ENCODE measurements at regions not wholly inside any gene's neighbourhood (a gene's known extent, or its start where the extent isn't known, plus 50 kb on each side); places are given as distances from the start of the nearest gene placed in this dataset.

DNA sequence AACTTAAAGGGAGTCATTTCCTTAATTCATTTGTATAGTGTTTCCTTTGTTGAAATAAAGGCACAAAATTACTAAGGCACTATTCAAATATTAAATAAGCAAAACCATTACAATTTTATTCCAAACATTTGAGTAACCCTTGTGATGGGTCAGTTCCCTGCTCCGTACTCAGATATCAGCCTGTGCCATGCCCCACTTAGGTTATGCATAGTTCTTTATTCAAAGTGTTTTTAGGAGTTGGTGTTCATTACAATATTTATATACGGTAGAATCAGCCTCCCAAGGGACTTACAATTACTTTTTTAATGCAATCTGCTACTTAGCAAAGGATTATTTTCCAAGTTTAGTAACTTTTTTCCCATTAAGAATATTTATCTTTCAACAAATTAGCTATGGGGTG lies 119.3 kb upstream of the SEMA3D start:
- WGBS, 2 experiments (ENCODE audit: insufficient coverage in 1 of 2, insufficient read length in 1 of 2) = 67% methylated on average over 2 of the region's 2 CpGs; no CpG with 5 or more reads in 1 of the 2 experiments
- H3K4me1 ChIP-seq (ENCODE audit: control insufficient read depth, insufficient read depth, low read length) = no peaks in the 10 kb centered on the region
- no peak for DNase-seq
- no peaks in the 10 kb centered on the region for H3K27me3 Mint-ChIP-seq (ENCODE audit: insufficient read depth)
- TF ChIP-seq, protein P1, sequence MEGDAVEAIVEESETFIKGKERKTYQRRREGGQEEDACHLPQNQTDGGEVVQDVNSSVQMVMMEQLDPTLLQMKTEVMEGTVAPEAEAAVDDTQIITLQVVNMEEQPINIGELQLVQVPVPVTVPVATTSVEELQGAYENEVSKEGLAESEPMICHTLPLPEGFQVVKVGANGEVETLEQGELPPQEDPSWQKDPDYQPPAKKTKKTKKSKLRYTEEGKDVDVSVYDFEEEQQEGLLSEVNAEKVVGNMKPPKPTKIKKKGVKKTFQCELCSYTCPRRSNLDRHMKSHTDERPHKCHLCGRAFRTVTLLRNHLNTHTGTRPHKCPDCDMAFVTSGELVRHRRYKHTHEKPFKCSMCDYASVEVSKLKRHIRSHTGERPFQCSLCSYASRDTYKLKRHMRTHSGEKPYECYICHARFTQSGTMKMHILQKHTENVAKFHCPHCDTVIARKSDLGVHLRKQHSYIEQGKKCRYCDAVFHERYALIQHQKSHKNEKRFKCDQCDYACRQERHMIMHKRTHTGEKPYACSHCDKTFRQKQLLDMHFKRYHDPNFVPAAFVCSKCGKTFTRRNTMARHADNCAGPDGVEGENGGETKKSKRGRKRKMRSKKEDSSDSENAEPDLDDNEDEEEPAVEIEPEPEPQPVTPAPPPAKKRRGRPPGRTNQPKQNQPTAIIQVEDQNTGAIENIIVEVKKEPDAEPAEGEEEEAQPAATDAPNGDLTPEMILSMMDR (conservative IDR thresholded peaks at IDR 0.05) = no peak
- H3K4me3 ChIP-seq (ENCODE audit: low read length) = no peak overlapping the region
- H3K27ac ChIP-seq (ENCODE audit: low read depth, low read length) = no peak overlapping the region
- H3K9me3 ChIP-seq (ENCODE audit: control insufficient read depth, low read length) = no peaks in the 10 kb centered on the region
- H3K27me3 ChIP-seq (ENCODE audit: control insufficient read depth, insufficient read depth, low read length, poor library complexity, severe bottlenecking) = no peaks in the 10 kb centered on the region
- no peak overlapping the region for H3K4me3 Mint-ChIP-seq
- H3K4me1 Mint-ChIP-seq = peaks cover 20% of the 10 kb centered on the region
- no peaks in the 10 kb centered on the region for H3K36me3 ChIP-seq (ENCODE audit: control insufficient read depth, insufficient read depth, low read length)
- no peak overlapping the region for H3K9ac ChIP-seq (ENCODE audit: extremely low read depth, low read length, poor library complexity, severe bottlenecking)
- no peak overlapping the region for H3K27ac Mint-ChIP-seq
- H3K9me3 Mint-ChIP-seq = no peaks in the 10 kb centered on the region
- no peaks in the 10 kb centered on the region for H3K36me3 Mint-ChIP-seq (ENCODE audit: low read depth)

DNA sequence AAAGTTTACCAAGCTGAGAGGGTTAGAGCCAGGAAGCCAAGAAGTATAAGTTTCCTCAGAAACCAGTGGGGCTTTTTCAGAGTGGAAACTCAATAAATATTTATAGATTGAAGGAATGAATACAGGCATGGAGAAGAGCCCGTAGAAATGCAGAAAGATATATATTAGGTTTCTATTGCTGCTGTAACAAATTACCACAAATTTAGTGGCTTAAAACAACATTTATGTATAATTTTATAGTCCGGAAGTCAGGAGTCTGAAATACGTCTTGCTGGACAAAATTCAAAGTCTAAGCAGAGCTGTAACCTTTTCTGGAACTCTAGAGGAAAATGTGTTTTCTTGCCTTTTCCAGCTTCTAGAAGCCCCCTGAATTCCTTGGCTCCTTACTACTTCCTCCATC lies 107.3 kb upstream of the SEMA3D start:
- Mint-ChIP-seq H3K4me1 (no peaks in the 10 kb centered on the region), H3K27me3 (ENCODE audit: insufficient read depth) (no peaks in the 10 kb centered on the region), H3K36me3 (ENCODE audit: low read depth) (no peaks in the 10 kb centered on the region), H3K27ac (no peak overlapping the region), H3K9me3 (peaks cover 3% of the 10 kb centered on the region), H3K4me3 (no peak overlapping the region)
- Histone ChIP-seq H3K9me3 (ENCODE audit: control insufficient read depth, low read length) (peaks cover 3% of the 10 kb centered on the region), H3K27me3 (ENCODE audit: control insufficient read depth, insufficient read depth, low read length, poor library complexity, severe bottlenecking) (no peaks in the 10 kb centered on the region), H3K4me3 (ENCODE audit: low read length) (no peak overlapping the region), H3K9ac (ENCODE audit: extremely low read depth, low read length, poor library complexity, severe bottlenecking) (no peak overlapping the region), H3K36me3 (ENCODE audit: control insufficient read depth, insufficient read depth, low read length) (no peaks in the 10 kb centered on the region), H3K4me1 (ENCODE audit: control insufficient read depth, insufficient read depth, low read length) (no peaks in the 10 kb centered on the region), H3K27ac (ENCODE audit: low read depth, low read length) (no peak overlapping the region)
- 81 to 91% methylated on average over 2 to 3 of the region's 3 CpGs for WGBS, 2 experiments (ENCODE audit: insufficient coverage in 1 of 2, insufficient read length in 1 of 2)
- TF ChIP-seq, protein P1 (conservative IDR thresholded peaks at IDR 0.05) = no peak
- DNase-seq = no peak

DNA sequence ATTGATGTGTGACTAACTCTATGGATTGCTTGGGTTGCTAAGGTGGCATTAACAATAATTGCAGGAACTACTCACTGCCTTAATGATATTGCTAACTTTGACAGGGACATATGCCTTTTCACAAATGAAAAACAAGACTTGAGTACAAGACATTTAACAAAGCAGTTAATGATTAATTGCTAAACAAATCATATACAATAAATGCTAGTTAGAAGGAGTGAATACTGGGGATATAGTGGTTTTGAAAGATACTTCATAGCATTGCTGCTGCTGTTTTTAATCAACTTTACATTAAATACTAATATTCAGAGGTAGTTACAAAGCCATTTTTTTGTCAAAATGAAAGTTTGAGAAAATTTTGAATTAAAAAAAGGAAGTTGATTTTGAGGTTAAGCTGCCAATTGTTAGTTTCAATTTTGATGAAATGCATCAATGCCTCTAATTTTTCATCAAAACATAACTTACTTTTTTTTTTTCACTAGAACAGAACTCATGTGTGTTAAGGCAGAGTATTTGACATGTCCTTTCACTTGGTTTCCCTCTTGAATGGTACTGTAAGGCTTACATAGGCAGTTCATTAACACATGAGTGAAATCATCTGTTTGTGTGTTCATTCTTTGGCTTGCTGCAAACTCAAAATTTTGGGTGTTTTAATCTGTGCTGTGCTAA lies 106.2 kb upstream of the SEMA3D start:
- Mint-ChIP-seq H3K4me3 (no peak overlapping the region), H3K27ac (no peak overlapping the region), H3K9me3 (peaks cover 3% of the 10 kb centered on the region), H3K27me3 (ENCODE audit: insufficient read depth) (no peaks in the 10 kb centered on the region), H3K36me3 (ENCODE audit: low read depth) (no peaks in the 10 kb centered on the region), H3K4me1 (peaks cover 5% of the 10 kb centered on the region)
- no peak for DNase-seq
- TF ChIP-seq, protein P1 (conservative IDR thresholded peaks at IDR 0.05) = no peak
- H3K4me3 ChIP-seq (ENCODE audit: low read length) = no peak overlapping the region
- H3K27ac ChIP-seq (ENCODE audit: low read depth, low read length) = no peak overlapping the region
- H3K36me3 ChIP-seq (ENCODE audit: control insufficient read depth, insufficient read depth, low read length) = no peaks in the 10 kb centered on the region
- H3K27me3 ChIP-seq (ENCODE audit: control insufficient read depth, insufficient read depth, low read length, poor library complexity, severe bottlenecking) = no peaks in the 10 kb centered on the region
- peaks cover 3% of the 10 kb centered on the region for H3K9me3 ChIP-seq (ENCODE audit: control insufficient read depth, low read length)
- H3K4me1 ChIP-seq (ENCODE audit: control insufficient read depth, insufficient read depth, low read length) = no peaks in the 10 kb centered on the region
- no peak overlapping the region for H3K9ac ChIP-seq (ENCODE audit: extremely low read depth, low read length, poor library complexity, severe bottlenecking)
